ENCODE measurements at regions not wholly inside any gene's neighbourhood (a gene's known extent, or its start where the extent isn't known, plus 50 kb on each side); places are given as distances from the start of the nearest gene placed in this dataset.

DNA sequence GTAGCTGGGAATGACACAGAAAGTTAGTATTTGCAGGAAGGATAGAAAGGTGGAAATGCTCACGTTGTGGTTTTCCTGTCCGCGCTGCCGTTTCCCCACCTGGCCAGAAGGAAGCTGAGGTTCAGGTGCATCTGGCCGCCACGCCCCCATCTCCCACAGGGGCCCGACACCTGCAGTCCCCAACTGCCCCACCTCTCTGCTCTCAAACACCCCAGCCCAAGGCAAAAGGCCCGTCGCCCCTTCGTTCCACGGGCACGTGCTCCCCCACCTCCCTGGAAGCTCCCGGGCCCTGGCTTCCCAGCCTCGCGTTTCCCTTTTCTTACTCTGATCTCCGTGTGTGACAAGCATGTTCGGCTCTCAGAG is 985.1 kb downstream of the BRD1 start:
- no peak overlapping the region for H3K4me3 ChIP-seq (ENCODE audit: low read depth in 1 of 5, low read length in 5 of 5)
- H3K36me3 ChIP-seq (ENCODE audit: control insufficient read depth in 5 of 5, insufficient read depth in 5 of 5, low read length in 5 of 5), result no peaks in the 10 kb centered on the region
- peaks cover 0 to under 1% (median 0%) of the 10 kb centered on the region in 5 donors for H3K9me3 ChIP-seq (ENCODE audit: control insufficient read depth in 5 of 5, low read length in 5 of 5)
- H3K4me1 ChIP-seq (ENCODE audit: control insufficient read depth in 5 of 5, insufficient read depth in 5 of 5, low read length in 5 of 5), result no peaks in the 10 kb centered on the region
- peaks cover 4 to 21% (median 6%) of the 10 kb centered on the region in 5 donors for H3K27me3 ChIP-seq (ENCODE audit: control insufficient read depth in 5 of 5, insufficient read depth in 4 of 5, low read length in 5 of 5)
- no peak overlapping the region for H3K9ac ChIP-seq (ENCODE audit: low read length in 5 of 5)
- no peak overlapping the region for H3K27ac ChIP-seq (ENCODE audit: low read depth, low read length)

DNA sequence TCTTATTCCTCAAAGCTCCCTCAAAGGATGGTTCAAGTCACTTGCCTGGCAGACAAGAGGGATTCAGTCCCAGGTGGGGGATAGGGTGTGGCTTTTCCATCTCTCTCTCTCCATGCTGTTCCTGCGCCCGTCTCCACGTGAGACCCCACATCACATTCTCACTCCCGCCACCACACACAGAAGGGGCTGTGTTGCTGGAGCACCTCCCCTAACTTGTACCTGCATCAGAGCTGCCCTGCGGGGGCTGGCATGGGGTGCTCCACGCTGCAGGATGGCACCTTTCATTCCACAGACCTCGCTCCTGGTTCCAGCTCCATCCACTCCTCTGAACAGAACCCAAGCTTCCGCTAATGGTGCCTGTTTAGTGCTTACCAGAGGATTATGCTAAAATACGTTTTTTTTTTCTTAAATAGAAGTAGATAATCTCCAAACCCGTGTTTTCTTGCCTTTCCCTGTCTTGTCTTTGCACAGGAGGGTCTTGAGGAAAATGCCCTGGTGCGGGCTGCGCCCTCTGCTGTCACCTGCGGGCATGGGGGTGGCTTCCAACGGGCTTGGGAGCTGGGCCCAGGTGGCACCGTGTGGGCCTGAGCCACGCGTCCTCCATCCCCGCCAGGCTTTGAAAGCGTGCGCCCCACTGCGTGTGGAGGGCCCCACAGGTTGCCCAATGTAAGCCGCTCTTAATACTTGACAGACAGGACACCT is 985.6 kb downstream of the BRD1 start:
- no peak overlapping the region for H3K4me3 ChIP-seq (ENCODE audit: low read depth in 1 of 5, low read length in 5 of 5)
- H3K9ac ChIP-seq (ENCODE audit: low read length in 5 of 5), result no peak overlapping the region
- peaks cover 4 to 21% (median 6%) of the 10 kb centered on the region in 5 donors for H3K27me3 ChIP-seq (ENCODE audit: control insufficient read depth in 5 of 5, insufficient read depth in 4 of 5, low read length in 5 of 5)
- H3K36me3 ChIP-seq (ENCODE audit: control insufficient read depth in 5 of 5, insufficient read depth in 5 of 5, low read length in 5 of 5), result no peaks in the 10 kb centered on the region
- H3K27ac ChIP-seq (ENCODE audit: low read depth, low read length), result no peak overlapping the region
- H3K4me1 ChIP-seq (ENCODE audit: control insufficient read depth in 5 of 5, insufficient read depth in 5 of 5, low read length in 5 of 5), result peaks cover 0 to under 1% (median 0%) of the 10 kb centered on the region in 5 donors
- H3K9me3 ChIP-seq (ENCODE audit: control insufficient read depth in 5 of 5, low read length in 5 of 5), result peaks cover 0 to 6% (median 0%) of the 10 kb centered on the region in 5 donors

DNA sequence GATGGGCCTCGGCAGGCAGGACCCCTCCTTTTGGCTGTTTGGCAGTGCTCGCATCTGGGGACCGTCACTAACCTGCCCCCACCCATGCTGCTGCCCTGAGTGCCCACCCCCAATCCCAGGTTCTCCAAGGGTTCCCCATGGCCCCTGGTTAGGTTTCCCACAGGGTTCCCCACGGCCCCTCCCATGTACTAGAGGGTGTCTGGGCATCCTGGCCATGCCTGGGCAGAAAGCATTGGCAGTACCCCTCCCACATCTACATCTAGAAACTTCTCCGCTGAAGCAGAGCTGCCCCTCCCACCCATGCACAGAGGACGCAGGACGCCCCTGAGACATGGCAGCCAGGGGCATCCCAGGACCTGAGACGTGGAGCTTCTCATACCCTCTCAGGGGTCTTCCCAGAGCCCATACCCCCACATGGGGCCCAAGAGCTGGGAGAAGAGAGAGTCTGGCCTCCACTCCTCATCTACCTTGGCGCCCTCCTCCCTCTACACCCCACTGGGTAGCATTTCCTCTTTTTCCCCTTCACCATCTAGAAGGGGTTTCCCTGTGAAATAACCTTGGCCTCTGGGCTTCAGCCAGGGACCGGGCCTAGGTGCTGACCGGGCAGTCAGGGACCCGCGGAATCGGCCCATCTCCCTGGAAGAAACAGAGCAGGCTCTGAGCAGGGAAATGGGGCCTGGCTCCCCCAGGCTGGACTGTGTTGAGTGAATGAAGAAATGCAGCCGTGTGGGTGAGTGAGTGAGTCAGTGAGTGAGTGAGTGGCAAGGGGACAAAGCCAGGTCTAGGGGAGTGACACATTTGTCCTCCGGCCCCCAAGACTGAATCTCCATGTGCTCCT is 987.3 kb downstream of the BRD1 start:
- Histone ChIP-seq H3K4me3 (ENCODE audit: low read depth in 1 of 5, low read length in 5 of 5) (no peak overlapping the region), H3K27me3 (ENCODE audit: control insufficient read depth in 5 of 5, insufficient read depth in 4 of 5, low read length in 5 of 5) (peaks cover 4 to 17% (median 6%) of the 10 kb centered on the region in 5 donors), H3K27ac (ENCODE audit: low read depth, low read length) (no peak overlapping the region)

GRCh38 chr22:48838846-48839730 is 988.6 kb downstream of the BRD1 start:
- peaks cover 0 to 2% (median 0%) of the 10 kb centered on the region in 5 donors for H3K4me1 ChIP-seq (ENCODE audit: control insufficient read depth in 5 of 5, insufficient read depth in 5 of 5, low read length in 5 of 5)
- H3K36me3 ChIP-seq (ENCODE audit: control insufficient read depth in 5 of 5, insufficient read depth in 5 of 5, low read length in 5 of 5), result no peaks in the 10 kb centered on the region
- H3K27me3 ChIP-seq (ENCODE audit: control insufficient read depth in 5 of 5, insufficient read depth in 4 of 5, low read length in 5 of 5), result peaks cover 0 to 15% (median 5%) of the 10 kb centered on the region in 5 donors
- no peak overlapping the region for H3K9ac ChIP-seq (ENCODE audit: low read length in 5 of 5)
- peaks cover 0 to 9% (median 0%) of the 10 kb centered on the region in 5 donors for H3K9me3 ChIP-seq (ENCODE audit: control insufficient read depth in 5 of 5, low read length in 5 of 5)
- H3K4me3 ChIP-seq (ENCODE audit: low read depth in 1 of 5, low read length in 5 of 5), result no peak overlapping the region
- H3K27ac ChIP-seq (ENCODE audit: low read depth, low read length), result no peak overlapping the region

More for the DNA sequence above, 987.3 kb downstream of the BRD1 start:
- H3K36me3 ChIP-seq (ENCODE audit: control insufficient read depth in 5 of 5, insufficient read depth in 5 of 5, low read length in 5 of 5), result no peaks in the 10 kb centered on the region
- H3K9me3 ChIP-seq (ENCODE audit: control insufficient read depth in 5 of 5, low read length in 5 of 5), result peaks cover 0 to 9% (median 0%) of the 10 kb centered on the region in 5 donors
- H3K4me1 ChIP-seq (ENCODE audit: control insufficient read depth in 5 of 5, insufficient read depth in 5 of 5, low read length in 5 of 5), result peaks cover 0 to 2% (median 0%) of the 10 kb centered on the region in 5 donors
- no peak overlapping the region for H3K9ac ChIP-seq (ENCODE audit: low read length in 5 of 5)

DNA sequence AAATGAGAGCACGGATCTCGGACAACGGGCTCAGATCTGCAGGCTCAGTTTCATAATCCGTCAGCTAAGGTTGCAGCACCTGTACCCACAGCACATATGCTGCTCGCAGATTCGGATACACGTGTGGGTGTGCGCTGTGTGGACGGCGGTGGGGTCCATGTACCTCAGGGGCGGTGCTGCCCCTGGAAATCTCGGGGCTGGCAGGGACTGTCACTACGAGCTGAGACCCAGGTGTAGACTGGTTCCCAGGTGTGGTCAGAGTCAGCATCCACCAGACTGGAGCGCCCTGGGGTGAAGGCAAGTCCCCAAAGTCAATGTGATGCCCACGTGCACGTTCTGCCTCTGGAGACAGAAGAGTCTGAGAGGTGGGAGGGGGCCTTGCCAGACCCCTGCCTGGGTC is 989.3 kb downstream of the BRD1 start:
- H3K27me3 ChIP-seq (ENCODE audit: control insufficient read depth in 5 of 5, insufficient read depth in 4 of 5, low read length in 5 of 5), result peaks cover 0 to 15% (median 5%) of the 10 kb centered on the region in 5 donors
- peaks cover 0 to 2% (median 0%) of the 10 kb centered on the region in 5 donors for H3K4me1 ChIP-seq (ENCODE audit: control insufficient read depth in 5 of 5, insufficient read depth in 5 of 5, low read length in 5 of 5)
- no peaks in the 10 kb centered on the region for H3K36me3 ChIP-seq (ENCODE audit: control insufficient read depth in 5 of 5, insufficient read depth in 5 of 5, low read length in 5 of 5)
- H3K9me3 ChIP-seq (ENCODE audit: control insufficient read depth in 5 of 5, low read length in 5 of 5), result peaks cover 0 to 11% (median 0%) of the 10 kb centered on the region in 5 donors
- H3K9ac ChIP-seq (ENCODE audit: low read length in 5 of 5), result no peak overlapping the region
- H3K4me3 ChIP-seq (ENCODE audit: low read depth in 1 of 5, low read length in 5 of 5), result no peak overlapping the region
- H3K27ac ChIP-seq (ENCODE audit: low read depth, low read length), result no peak overlapping the region

DNA sequence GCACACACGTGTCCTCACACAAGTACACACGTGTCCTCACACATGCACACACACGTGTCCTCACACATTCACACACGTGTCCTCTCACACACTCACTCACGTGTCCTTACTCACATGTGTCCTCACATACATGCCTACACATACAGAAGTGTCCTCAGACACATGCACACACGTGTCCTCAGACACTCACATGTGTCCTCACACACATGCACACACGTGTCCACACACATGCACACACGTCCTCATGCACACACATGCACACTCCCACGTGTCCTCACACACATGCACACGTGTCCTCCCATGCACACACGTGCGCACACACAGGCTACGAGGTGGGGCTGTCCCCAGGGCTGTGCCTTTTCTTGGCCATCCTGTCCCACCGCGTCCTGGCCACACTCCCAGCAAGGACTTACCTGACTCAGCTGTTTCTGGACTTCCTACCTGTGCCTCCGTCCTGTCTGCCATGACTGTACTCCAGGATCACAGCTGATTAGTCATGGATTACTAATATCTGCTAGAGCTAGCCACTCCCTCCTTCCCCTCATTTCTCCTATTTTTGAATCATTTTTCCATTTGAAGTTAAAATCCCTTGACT is 990.2 kb downstream of the BRD1 start:
- Histone ChIP-seq H3K9ac (ENCODE audit: low read length in 5 of 5) (no peak overlapping the region), H3K9me3 (ENCODE audit: control insufficient read depth in 5 of 5, low read length in 5 of 5) (peaks cover 0 to 17% (median 8%) of the 10 kb centered on the region in 5 donors), H3K36me3 (ENCODE audit: control insufficient read depth in 5 of 5, insufficient read depth in 5 of 5, low read length in 5 of 5) (no peaks in the 10 kb centered on the region), H3K27me3 (ENCODE audit: control insufficient read depth in 5 of 5, insufficient read depth in 4 of 5, low read length in 5 of 5) (peaks cover 0 to 15% (median 5%) of the 10 kb centered on the region in 5 donors), H3K27ac (ENCODE audit: low read depth, low read length) (no peak overlapping the region), H3K4me3 (ENCODE audit: low read depth in 1 of 5, low read length in 5 of 5) (no peak overlapping the region), H3K4me1 (ENCODE audit: control insufficient read depth in 5 of 5, insufficient read depth in 5 of 5, low read length in 5 of 5) (peaks cover 0 to 2% (median 0%) of the 10 kb centered on the region in 5 donors)

- no peak overlapping the region for H3K4me3 ChIP-seq (ENCODE audit: low read depth in 1 of 5, low read length in 5 of 5)
- peaks cover 0 to 14% (median 4%) of the 10 kb centered on the region in 5 donors for H3K27me3 ChIP-seq (ENCODE audit: control insufficient read depth in 5 of 5, insufficient read depth in 4 of 5, low read length in 5 of 5)
- no peak overlapping the region for H3K9ac ChIP-seq (ENCODE audit: low read length in 5 of 5)
- H3K9me3 ChIP-seq (ENCODE audit: control insufficient read depth in 5 of 5, low read length in 5 of 5), result peaks cover 0 to 17% (median 10%) of the 10 kb centered on the region in 5 donors
- no peak overlapping the region for H3K27ac ChIP-seq (ENCODE audit: low read depth, low read length)
- no peaks in the 10 kb centered on the region for H3K36me3 ChIP-seq (ENCODE audit: control insufficient read depth in 5 of 5, insufficient read depth in 5 of 5, low read length in 5 of 5)
- peaks cover 0 to 2% (median 0%) of the 10 kb centered on the region in 5 donors for H3K4me1 ChIP-seq (ENCODE audit: control insufficient read depth in 5 of 5, insufficient read depth in 5 of 5, low read length in 5 of 5)
Observed at GRCh38 chr22:48836673-48837340, 990.9 kb downstream of the BRD1 start.

DNA sequence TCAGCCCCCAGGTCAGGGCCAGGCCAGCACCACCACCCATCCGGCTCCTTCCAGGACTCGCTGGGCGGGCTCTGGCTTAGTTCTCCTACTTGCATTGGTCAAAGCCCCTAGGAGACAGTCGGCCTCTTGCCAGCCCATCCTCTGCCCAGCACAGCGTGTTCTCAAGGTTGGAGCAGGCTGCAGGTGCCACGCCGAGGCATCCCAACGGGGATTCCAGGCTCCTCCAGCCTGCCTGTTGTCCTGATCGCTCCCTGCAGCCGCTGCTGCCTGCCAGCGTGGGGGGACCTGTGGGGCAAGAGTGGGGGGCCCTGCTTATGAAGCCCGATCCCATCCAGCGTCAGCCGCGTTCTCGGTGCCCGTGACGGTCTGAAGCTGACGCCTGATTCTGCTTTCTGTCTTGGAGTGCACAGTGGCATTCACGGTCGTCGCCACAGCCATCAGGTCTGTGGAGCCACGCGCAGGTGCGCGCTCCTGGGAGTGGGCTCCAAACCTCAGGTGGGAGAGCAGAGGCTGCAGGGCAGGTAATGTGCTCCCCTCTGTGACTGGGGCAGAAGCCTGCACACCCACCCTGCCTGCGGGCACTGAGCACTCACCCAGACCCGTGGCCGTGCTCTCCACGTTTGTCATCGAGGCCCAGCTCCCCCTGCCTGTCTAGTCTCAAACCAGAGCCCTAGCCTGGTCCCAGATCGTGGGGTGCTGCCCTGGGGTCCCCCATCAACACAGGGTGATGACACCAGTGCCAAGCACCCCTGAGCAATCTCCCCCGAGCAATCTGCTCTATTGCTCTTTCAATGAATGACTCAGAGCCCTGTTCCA is 991.6 kb downstream of the BRD1 start:
- Histone ChIP-seq H3K4me1 (ENCODE audit: control insufficient read depth in 5 of 5, insufficient read depth in 5 of 5, low read length in 5 of 5) (peaks cover 0 to 2% (median 0%) of the 10 kb centered on the region in 5 donors), H3K4me3 (ENCODE audit: low read depth in 1 of 5, low read length in 5 of 5) (no peak overlapping the region), H3K9ac (ENCODE audit: low read length in 5 of 5) (no peak overlapping the region), H3K27me3 (ENCODE audit: control insufficient read depth in 5 of 5, insufficient read depth in 4 of 5, low read length in 5 of 5) (peaks cover 0 to 12% (median 4%) of the 10 kb centered on the region in 5 donors), H3K9me3 (ENCODE audit: control insufficient read depth in 5 of 5, low read length in 5 of 5) (peaks cover 0 to 19% (median 10%) of the 10 kb centered on the region in 5 donors), H3K36me3 (ENCODE audit: control insufficient read depth in 5 of 5, insufficient read depth in 5 of 5, low read length in 5 of 5) (no peaks in the 10 kb centered on the region), H3K27ac (ENCODE audit: low read depth, low read length) (no peak overlapping the region)
